GM18511 (cell line): ENCODE measurements at regions not wholly inside any gene's neighbourhood (a gene's known extent, or its start where the extent isn't known, plus 50 kb on each side); places are given as distances from the start of the nearest gene placed in this dataset.
"Not testable (repeated sequence)": the region's sequence is repeated elsewhere in the genome, so short reads cannot be mapped to it uniquely, and the experiment has no call there.

ENCODE experiments used
- ATAC-seq: cut with Tn5 transposase; IDR thresholded peaks from one replicate; pipeline ENCODE4 v1.9.1; 2021; ENCODE audit warnings: mild to moderate bottlenecking, moderate library complexity; ENCODE audit not compliant: unreplicated experiment

DNA sequence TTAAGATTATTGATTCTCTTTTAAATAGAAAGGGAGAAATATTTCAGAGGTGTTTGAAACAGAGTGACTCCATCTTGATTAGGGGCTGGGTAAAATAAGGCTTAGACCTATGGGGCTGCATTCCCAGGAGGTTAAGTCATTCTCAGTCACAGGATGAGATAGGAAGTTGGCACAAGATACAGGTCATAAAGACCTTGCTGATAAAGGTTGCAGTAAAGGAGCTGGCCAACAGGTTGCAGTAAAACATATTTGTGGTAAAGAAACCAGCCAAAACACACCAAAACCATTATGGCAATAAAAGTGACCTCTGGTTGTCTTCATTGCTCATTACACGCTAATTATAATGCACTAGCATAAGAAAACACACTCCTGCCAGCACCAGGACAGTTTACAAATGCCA lies 165.0 kb downstream of the SPIN4 start:
- ATAC-seq = no peak

DNA sequence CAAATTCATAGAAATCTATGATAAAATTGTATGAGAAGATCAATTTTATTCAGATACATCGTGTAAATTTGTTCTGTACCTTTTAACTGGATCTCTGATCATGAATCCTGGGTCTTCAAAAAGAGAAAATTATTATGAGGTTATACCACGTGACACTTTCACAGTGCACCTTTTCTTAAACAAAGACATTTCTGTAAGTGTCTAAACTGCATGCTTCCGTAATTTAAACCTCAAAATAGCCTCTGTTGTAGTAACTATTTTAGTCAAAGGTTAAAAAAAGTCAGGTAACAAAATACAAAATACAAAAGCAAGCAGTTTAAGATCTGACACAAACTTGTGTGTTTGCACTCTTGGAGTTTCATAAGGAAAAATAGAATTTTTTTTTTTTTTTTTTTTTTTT lies 171.3 kb downstream of the SPIN4 start:
- not testable (repeated sequence) for ATAC-seq

DNA sequence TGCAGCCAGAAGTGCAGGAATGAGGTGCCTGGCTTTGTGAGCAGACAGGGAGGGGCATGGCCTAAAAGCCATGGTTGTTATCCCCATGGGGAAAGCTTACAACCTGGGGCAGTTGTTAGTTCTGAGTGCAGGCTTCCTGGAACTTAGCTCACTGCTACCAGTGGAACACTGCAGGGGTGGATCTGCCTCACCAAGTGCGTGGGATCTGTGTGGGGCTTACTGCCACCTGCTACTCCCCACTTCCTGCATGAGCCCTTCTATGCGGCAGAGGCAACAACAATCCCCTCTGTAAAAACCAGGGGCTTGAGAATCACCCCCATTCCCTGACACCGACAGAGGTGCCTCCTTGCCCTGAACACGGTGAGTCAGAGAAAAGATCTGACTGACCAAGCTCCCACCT lies 174.6 kb downstream of the SPIN4 start:
- not testable (repeated sequence) for ATAC-seq

DNA sequence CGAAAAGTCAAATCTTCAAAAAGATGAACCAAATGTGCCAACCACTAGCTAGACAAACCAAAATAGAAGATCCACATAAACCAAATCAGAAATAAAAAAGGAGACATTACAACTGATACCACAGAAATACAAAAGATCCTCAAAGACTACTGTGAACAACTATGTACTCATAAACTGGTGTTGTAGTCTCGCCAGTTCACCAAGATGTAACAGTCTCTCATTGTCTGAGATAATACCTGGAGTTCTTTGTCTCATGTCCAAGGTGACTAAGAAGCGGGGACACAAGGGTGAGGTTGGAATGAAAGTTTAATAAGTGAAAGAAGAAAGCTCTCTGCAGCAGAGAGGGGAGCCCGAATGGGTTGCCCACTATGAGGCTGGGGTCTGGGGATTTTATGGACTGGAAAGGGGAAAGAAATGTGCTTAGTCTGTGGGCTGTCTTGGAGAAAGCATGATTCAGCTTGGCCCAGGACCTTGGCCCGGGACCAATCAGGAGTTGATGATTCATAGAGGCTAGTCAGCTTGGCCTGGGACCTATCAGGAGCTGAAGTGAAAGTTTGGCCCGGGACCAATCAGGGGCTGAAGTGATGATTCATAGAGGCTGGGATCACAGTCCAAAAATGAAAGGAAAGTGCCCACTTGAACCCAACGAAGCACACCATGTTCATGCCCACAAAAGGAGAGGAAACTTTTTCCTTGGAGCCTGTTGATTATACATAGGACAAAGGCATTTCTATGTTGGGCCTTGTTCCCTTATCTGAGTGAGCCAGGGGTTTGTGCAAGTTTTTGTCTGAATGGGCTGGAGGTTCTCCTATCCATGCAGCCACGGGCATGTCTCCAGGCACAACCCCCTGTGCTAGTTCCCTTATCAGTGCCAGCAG lies 177.1 kb downstream of the SPIN4 start:
- ATAC-seq = not testable (repeated sequence)

DNA sequence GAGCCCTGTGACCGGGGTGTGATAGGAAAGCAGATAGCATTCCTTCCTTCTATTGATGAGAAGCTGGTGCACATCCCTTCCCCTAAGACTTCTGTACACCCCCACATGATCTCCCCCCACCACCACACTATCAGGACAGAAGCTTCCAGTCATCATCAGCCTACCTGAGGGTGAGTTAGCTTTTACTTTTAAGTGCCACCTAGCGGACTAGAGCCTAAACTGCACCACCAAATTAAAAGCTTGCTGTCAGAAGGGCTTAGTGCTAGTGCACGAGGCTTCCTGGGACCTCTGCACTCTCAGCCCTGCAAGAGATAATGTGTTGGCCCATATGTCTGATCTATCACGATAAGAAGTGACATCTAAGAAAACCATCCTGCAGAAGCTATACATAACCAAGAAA lies 181.7 kb downstream of the SPIN4 start:
- ATAC-seq = peak; percentile 77

DNA sequence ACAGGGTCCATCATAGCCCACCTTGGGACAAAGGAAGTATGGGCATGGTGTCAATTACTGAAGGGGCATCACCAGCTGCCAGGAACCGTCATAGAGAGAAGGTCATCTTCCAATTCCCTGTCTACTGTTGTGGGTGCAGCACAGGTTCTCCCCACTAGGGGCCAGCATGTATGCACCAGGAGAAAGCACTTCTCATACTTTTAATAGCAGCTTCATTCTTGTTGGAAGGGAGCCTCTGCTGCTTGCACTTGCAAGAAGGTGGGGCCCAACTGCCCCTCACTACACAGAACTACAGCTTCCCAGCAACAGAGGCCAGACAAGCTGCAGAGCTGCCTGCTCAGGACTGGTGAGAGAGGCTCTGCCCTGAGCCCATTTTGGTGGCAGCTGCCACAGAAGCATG lies 182.2 kb downstream of the SPIN4 start:
- peak; percentile 71 for ATAC-seq

DNA sequence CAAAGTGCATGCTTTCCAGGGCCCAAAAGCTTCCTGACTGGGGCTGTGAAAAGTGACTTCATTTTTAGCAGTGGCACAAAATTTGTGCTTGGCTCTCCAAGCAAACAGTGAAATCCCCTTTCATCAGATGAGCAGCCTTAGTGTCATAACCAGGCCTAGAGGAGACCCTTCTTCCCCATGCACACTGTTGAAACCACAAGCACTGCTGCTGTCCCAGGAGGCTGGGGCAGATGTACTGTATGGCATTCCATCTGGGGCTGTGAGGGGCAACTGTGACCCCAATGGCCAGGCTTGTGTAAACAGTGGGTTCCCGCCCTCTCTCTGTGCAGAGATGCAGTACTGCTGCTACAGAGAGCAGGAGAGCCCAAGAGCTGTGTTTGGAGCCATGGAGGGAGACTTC lies 184.1 kb downstream of the SPIN4 start:
- ATAC-seq = not testable (repeated sequence)

DNA sequence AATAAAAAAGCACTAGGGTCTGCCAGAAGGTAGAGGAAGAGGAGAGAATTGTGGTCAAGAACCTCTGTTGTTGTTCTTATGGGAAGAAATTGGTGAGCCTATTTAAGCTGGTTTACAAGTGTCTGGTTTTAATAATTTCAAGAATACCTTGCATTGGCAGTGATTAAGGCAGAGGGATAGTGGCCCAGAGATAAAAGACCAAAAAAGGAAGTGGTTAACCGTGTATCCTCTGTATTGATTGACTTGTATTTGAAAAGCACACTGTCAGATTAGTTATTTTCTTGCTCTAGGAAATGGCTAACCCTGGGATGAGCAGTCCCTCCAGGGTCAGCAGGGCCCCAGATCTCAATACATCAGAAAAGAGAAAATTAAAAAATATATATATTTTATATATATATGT lies 190.1 kb downstream of the SPIN4 start:
- not testable (repeated sequence) for ATAC-seq

DNA sequence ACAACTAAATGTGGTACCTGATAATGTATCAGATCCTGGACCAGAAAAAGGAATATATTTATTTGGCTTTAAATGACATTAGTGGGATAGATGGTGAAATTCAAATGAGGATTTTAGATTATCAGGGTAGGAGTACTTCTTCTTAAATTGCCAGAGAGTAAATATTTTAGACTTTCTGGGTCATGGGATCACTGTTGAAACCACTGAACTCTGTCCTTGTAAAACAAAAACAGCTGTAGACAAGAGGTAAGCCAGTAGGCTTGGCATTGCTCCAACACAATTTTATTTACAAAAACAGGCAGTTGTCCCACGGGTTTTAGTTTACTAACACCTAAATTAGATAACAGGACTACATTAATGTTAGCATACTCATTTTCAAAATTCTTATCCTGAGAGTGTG lies 190.8 kb downstream of the SPIN4 start:
- not testable (repeated sequence) for ATAC-seq

DNA sequence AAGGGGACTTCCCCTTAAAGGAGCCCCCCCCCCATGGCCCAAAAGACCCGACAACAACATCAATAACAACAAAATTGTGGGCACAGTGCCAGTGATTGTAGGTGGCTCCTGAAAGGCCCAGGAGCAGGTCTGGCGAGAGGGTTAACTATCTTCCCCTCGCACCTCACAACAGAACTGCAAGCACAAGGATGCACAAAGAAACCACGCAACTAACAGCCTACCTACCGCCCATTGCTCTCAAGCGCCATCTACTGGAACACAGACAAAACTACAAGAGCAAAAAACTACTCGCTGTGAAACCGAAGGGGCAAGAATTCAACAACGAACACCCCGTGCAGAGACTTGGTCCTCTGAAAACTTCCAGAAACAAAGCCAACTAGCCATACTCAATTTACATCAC lies 205.6 kb downstream of the SPIN4 start:
- ATAC-seq = not testable (repeated sequence)

DNA sequence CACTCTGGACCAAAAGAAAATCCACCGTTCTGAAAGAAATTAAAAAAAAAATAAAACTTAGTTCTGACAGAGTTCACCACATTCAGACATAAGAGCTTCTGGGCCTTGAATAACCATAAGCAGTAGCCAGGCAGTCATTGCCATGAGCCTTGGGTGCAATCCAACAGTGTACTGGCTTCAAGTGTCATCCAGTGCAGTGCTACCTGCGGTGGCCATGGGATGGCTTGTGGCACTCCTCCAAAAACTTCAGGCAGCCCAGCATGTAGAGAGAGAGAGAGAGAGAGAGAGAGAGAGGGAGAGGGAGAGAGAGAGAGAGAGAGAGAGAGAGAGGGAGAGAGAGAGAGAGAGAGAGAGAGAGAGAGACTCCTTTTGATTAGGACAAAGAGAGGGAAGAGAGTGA lies 208.5 kb downstream of the SPIN4 start:
- ATAC-seq = not testable (repeated sequence)

DNA sequence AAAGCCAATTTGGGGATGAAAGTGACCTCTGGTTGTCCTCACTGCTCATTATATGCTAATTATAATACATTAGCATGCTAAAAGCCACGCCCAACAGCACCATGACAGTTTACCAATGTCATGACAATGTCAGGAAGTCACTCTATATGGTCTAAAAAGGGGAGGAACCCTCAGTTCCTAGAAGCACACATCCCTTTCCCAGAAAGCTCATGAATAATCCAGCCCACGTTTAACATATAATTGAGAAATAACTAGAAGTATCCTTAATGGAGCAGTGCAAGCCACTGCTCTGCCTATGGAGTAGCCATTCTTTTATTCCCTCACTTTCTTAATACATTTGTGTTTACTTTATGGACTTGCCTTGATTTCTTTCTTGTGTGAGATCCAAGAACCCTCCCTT lies 215.3 kb downstream of the SPIN4 start:
- not testable (repeated sequence) for ATAC-seq

DNA sequence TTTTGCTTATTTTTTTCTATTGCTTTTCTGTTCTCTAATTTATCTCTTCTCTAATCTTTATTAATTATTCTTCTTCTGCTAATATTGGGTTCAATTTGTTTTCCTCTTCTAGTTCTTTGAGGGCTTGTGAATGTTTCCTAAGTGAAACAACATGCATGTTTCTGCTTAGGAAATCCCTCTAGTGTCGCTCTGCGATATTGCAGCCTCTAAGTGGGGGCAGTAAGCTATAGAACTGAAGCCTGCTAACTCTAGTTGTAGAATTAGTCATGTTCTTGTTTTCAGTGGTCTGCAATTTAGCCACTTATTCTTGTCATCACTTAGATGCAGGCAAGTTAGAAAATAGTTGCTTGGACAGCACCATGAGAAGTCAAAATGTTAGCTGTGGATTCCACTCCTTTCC lies 222.6 kb downstream of the SPIN4 start:
- ATAC-seq = peak; percentile 93

DNA sequence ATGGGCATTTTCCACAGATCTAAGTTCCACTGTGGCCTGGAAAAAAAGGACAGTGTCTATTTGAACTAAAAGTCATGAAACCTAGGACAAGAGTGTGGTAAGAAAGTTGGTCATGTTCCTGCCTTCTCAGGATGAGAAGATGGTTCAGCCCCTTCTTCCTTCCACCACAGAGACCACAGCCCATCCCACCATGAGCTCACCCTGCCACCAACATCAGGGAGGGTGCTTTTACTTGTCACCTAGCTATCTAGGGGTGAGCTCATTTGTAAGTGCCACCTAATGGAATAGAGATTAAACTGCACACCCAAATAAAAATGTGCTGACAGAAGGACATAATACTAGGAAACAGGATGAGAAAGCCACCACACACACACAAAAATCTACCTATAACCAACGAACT lies 235.9 kb downstream of the SPIN4 start:
- no peak for ATAC-seq

DNA sequence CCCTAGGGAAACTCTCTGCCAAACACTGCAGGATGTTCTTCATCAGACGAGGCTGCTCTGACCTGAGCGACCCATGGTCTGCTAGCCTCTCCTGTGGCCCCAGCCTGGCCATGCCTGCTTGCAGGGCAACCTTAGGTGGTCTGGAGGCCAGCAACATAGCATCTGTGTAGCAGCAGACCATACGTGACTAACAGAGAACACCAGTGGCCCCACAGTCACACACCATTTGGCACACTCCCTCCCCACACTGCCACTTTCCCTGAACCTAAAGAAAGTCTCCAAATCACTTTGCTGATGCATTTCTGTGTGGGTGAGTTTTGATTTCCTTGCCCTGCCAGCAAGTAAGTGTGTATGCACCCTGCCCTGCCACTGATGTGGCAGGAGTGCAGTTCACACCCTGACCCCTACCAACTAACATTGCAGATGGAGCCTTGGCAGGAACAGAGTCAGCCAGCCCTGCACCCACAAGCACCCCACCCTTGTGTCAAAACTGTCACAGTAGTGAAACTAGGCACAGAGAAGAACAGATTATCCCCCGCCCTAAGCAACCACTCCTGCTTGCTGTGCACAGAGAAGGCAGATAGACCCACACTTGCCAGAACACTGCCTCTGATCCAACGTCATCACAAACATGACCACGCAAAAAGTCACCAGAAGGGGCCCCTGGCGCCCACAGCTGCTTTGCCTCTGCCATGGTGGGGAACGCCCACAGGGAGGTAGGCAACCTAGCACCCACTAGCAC lies 249.1 kb downstream of the SPIN4 start:
- ATAC-seq = no peak

DNA sequence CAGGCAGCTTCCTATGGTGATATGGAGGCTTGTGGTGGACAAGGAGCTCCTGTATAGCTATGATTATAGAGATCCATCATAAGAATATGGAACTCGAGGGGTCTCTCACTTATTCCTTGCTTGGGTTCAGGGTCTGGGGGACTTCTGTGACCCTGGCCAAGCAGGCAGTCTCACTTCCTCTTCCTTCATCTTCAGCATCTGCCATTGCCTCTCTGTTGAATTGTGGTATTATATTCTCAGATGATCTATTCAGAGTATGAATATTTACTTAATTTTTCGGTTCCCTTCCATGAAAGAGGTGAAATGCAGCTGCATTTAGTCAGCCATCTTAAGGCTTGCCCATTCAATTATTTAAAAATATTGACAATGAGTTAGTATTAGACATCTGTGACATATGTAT lies 292.9 kb downstream of the SPIN4 start:
- ATAC-seq = no peak

DNA sequence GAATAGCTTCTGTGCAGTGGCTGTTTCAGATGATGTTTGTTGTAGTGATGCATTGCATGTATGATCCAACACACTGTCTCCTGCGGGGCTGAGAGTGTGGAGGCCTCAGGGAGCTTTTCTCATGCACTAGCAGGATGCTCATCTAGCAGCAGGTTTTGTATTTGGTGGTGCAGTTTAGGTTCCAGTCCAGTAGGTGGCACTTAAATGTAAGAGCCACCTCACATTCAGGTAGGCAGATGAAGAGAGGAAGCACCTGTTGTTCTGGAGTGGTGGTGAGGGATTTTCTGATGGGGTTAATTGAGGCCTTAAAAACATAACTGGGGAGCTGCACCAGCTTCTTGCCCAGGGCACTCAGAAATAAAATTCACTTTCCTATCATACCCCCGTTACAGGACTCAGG lies 300.9 kb downstream of the SPIN4 start:
- no peak for ATAC-seq

DNA sequence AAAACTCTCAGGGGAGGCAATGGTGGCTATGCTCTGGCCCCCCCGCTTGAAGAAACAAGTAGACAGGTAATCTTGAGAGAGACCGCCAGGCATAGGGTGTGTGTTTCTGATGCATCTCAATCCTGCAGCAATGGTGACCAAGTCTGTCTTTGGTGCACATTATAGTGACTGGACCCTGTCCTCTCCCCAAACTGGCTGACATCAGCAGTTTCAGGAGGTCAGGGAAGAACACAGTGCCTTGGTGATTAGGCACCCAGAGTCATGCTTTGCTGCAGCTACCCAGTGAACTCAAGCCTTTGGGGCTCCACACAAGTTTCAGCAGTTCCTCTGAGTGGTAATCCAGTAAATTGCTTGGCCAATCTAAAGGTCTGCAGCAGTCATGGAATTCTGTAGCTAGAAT lies 318.3 kb downstream of the SPIN4 start:
- no peak for ATAC-seq

DNA sequence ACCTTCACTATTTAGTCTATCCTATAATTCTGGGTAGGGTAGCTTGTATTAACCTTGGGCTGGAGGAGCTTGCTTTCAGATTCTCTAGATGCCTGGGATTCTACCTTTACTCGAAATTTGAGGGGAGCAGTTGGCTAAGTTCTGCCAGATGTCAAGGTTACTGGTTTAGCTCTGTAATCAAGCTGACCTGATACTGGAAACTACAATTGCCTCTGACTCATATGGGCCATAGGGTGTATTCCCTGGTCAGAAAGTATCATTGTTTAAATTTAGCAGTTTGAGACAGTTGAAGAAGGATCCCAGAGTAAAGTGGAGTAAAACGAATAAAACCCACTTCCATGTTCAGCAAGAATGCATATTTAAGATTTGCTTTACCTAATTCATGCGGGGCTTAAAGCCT lies 337.6 kb downstream of the SPIN4 start:
- no peak for ATAC-seq

DNA sequence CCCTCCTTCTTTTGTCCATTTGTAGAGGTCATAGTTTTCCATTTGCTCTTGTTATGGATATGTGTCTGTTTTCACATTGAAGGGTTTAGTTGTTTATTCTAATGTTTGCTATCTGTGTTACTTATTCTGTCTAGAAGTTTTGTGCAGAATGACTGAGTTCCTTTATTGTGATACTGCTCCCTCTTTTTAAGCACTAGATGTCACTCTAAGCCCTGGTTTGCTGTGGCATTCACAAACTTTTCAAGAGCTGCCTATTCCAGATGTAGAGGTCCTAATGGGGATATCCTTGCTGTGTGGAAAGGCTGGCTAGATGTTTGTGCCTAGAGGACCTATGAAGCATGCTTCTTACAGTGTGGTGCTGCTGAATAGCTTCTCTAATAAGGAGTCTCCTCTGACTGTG lies 338.6 kb downstream of the SPIN4 start:
- no peak for ATAC-seq

DNA sequence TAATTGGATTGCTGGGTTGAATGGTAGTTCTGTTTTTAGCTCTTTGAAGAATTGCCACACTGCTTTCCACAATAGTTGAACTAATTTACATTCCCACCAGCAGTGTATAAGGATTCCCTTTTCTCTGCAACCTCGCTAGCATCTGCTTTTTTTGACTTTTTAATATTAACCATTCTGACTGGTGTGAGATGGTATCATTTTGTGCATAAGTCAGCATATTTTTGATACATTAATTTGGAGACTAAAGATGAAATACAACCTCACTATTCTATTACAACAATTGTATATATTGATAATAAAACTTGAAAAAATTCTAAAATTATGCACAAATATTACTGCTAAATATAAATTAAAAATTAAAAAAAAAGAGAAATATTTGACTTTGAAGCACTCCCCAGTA lies 350.9 kb downstream of the SPIN4 start:
- ATAC-seq = not testable (repeated sequence)
